GM20000 (cell line): ENCODE measurements at regions not wholly inside any gene's neighbourhood (a gene's known extent, or its start where the extent isn't known, plus 50 kb on each side); places are given as distances from the start of the nearest gene placed in this dataset.
"Not testable (repeated sequence)": the region's sequence is repeated elsewhere in the genome, so short reads cannot be mapped to it uniquely, and the experiment has no call there.

Experiments used
- DNase-seq: peaks from one replicate; pipeline ENCODE4 v3.0.0; 2012; ENCODE audit warnings: low spot score
- CTCF ChIP-seq: IDR thresholded peaks from 2 replicates; pipeline ENCODE4 v1.5.1; 2012; ENCODE audit warnings: mild to moderate bottlenecking, control low read depth; ENCODE audit errors: extremely low read depth, missing control alignments

GRCh38 chr3:102000620-102001209 lies 151.4 kb downstream of the NFKBIZ start:
- no peak for TF ChIP-seq CTCF

GRCh38 chr3:102002056-102002455 lies 152.7 kb downstream of the NFKBIZ start:
- no peak for TF ChIP-seq CTCF
- no peak for DNase-seq

More at GRCh38 chr3:102000620-102001209, 151.4 kb downstream of the NFKBIZ start:
- no peak for DNase-seq

- DNase-seq = no peak
- TF ChIP-seq CTCF = no peak
Measured at GRCh38 chr3:102004561-102004960, 155.2 kb downstream of the NFKBIZ start.

- no peak for DNase-seq
- TF ChIP-seq CTCF = no peak
Measured at GRCh38 chr3:102005551-102005950, 156.2 kb downstream of the NFKBIZ start.

GRCh38 chr3:102006812-102007485 lies 157.6 kb downstream of the NFKBIZ start:
- DNase-seq = no peak
- TF ChIP-seq CTCF = no peak

GRCh38 chr3:102008436-102008835 lies 159.1 kb downstream of the NFKBIZ start:
- not testable (repeated sequence) for DNase-seq

GRCh38 chr3:102016417-102016816 lies 167.1 kb downstream of the NFKBIZ start:
- DNase-seq = no peak
- TF ChIP-seq CTCF = no peak

- no peak for TF ChIP-seq CTCF
- no peak for DNase-seq
Measured at GRCh38 chr3:102017784-102018183, 168.5 kb downstream of the NFKBIZ start.
